ENCODE measurements at regions not wholly inside any gene's neighbourhood (a gene's known extent, or its start where the extent isn't known, plus 50 kb on each side); places are given as distances from the start of the nearest gene placed in this dataset.
"Not testable (repeated sequence)": the region's sequence is repeated elsewhere in the genome, so short reads cannot be mapped to it uniquely, and the experiment has no call there.

GRCh38 chr16:5257462-5257861 lies 159.9 kb upstream of the EEF2KMT start:
- intact Hi-C loops (cut with DNase I), result no loop called here
- 74% methylated on average over 11 of the region's 11 CpGs for WGBS
- no peak for DNase-seq (ENCODE audit: low spot score)
- Histone ChIP-seq H3K4me3 (no peak overlapping the region), H3K27ac (no peak overlapping the region), H3K27me3 (replicated peaks; ENCODE audit: insufficient read depth) (no peaks in the 10 kb centered on the region), H3K9me3 (no peaks in the 10 kb centered on the region), H3K36me3 (no peaks in the 10 kb centered on the region), H3K4me1 (replicated peaks) (no peaks in the 10 kb centered on the region)
- TF ChIP-seq POLR2A (IDR thresholded peaks at IDR 0.05) (no peak), CTCF (IDR thresholded peaks at IDR 0.05) (no peak), POLR2AphosphoS5 (IDR thresholded peaks at IDR 0.05) (no peak)

- H3K4me1 ChIP-seq (replicated peaks), result no peaks in the 10 kb centered on the region
- 28% methylated on average over 7 of the region's 7 CpGs for WGBS
- no peaks in the 10 kb centered on the region for H3K27me3 ChIP-seq (replicated peaks; ENCODE audit: insufficient read depth)
- intact Hi-C loops (cut with DNase I), result no loop called here
- DNase-seq (ENCODE audit: low spot score), result no peak
- H3K36me3 ChIP-seq, result no peaks in the 10 kb centered on the region
- no peaks in the 10 kb centered on the region for H3K9me3 ChIP-seq
- H3K27ac ChIP-seq, result no peak overlapping the region
- no peak overlapping the region for H3K4me3 ChIP-seq
- TF ChIP-seq CTCF (IDR thresholded peaks at IDR 0.05) (no peak), POLR2A (IDR thresholded peaks at IDR 0.05) (no peak), POLR2AphosphoS5 (IDR thresholded peaks at IDR 0.05) (no peak)
Observed at GRCh38 chr16:5252791-5253190, 155.2 kb upstream of the EEF2KMT start.

GRCh38 chr16:5247403-5247802 lies 149.8 kb upstream of the EEF2KMT start:
- DNase-seq (ENCODE audit: low spot score); H3K27ac ChIP-seq; H3K36me3 ChIP-seq; H3K4me1 ChIP-seq (replicated peaks); H3K27me3 ChIP-seq (replicated peaks; ENCODE audit: insufficient read depth); H3K4me3 ChIP-seq; H3K9me3 ChIP-seq: not testable (repeated sequence)
- intact Hi-C loops (cut with DNase I), result loop anchor here (10.0 kb wide), 1 partner anchor 1397 kb away; no protein-coding TSS in a partner anchor
- 59% methylated on average over 4 of the region's 4 CpGs for WGBS

GRCh38 chr16:5240278-5240626 lies 142.7 kb upstream of the EEF2KMT start:
- H3K4me1 ChIP-seq (replicated peaks); H3K27ac ChIP-seq; H3K27me3 ChIP-seq (replicated peaks; ENCODE audit: insufficient read depth); DNase-seq (ENCODE audit: low spot score); H3K9me3 ChIP-seq; H3K36me3 ChIP-seq: not testable (repeated sequence)
- intact Hi-C loops (cut with DNase I), result loop anchor here (10.0 kb wide), 1 partner anchor 1405 kb away; no protein-coding TSS in a partner anchor
- H3K4me3 ChIP-seq, result peak overlapping the region; percentile 13 to 24
- 1% methylated on average over 15 of the region's 18 CpGs for WGBS

GRCh38 chr16:5239472-5240277 lies 142.1 kb upstream of the EEF2KMT start:
- WGBS, result 1% methylated on average over 25 of the region's 89 CpGs
- intact Hi-C loops (cut with DNase I), result loop anchor here (10.0 kb wide), 1 partner anchor 1405 kb away; no protein-coding TSS in a partner anchor
- peak in 3 of 4 experiments; percentile 14 to 30 (median 24) for TF ChIP-seq CTCF (IDR thresholded peaks at IDR 0.05)

GRCh38 chr16:5235119-5235518 lies 137.5 kb upstream of the EEF2KMT start:
- Histone ChIP-seq H3K36me3 (no peaks in the 10 kb centered on the region), H3K27me3 (replicated peaks; ENCODE audit: insufficient read depth) (peaks cover 3% of the 10 kb centered on the region), H3K9me3 (no peaks in the 10 kb centered on the region), H3K4me1 (replicated peaks) (no peaks in the 10 kb centered on the region), H3K27ac (no peak overlapping the region), H3K4me3 (no peak overlapping the region)
- TF ChIP-seq POLR2A (IDR thresholded peaks at IDR 0.05) (no peak), POLR2AphosphoS5 (IDR thresholded peaks at IDR 0.05) (no peak), CTCF (IDR thresholded peaks at IDR 0.05) (no peak)
- intact Hi-C loops (cut with DNase I), result no loop called here
- DNase-seq (ENCODE audit: low spot score), result no peak
- WGBS, result 82% methylated on average over 8 of the region's 8 CpGs

More at GRCh38 chr16:5239472-5240277, 142.1 kb upstream of the EEF2KMT start:
- not testable (repeated sequence) for H3K9me3 ChIP-seq; H3K4me1 ChIP-seq (replicated peaks); H3K27ac ChIP-seq; H3K36me3 ChIP-seq; H3K27me3 ChIP-seq (replicated peaks; ENCODE audit: insufficient read depth)
- peak overlapping the region; percentile 13 to 24 for H3K4me3 ChIP-seq
- DNase-seq (ENCODE audit: low spot score), result peak; percentile 8
